HEK293 (cell line): ENCODE measurements at regions not wholly inside any gene's neighbourhood (a gene's known extent, or its start where the extent isn't known, plus 50 kb on each side); places are given as distances from the start of the nearest gene placed in this dataset.
"Not testable (repeated sequence)": the region's sequence is repeated elsewhere in the genome, so short reads cannot be mapped to it uniquely, and the experiment has no call there.

Experiments used
- CTCF ChIA-PET: fragments of 350-600 bp; formaldehyde crosslinking; extraction: SDS; loops from one replicate; lab custom pipeline; 2021; ENCODE audit warnings: antibody characterized with exemption; lab: Yijun Ruan, JAX
- POLR2A ChIA-PET: fragments of 300-600 bp; formaldehyde crosslinking; extraction: SDS; loops from one replicate; lab custom pipeline; 2020; ENCODE audit warnings: antibody characterized with exemption, inconsistent platforms; lab: Yijun Ruan, JAX
- H3K27ac ChIP-seq: fragments of 200-500 bp; sonication (Bioruptor generic); 2 replicates; pipeline ENCODE4 v1.5.1; 2014; ENCODE audit warnings: low read depth, low read length, control low read depth, inconsistent platforms; ENCODE audit errors: extremely low read depth
- H3K36me3 ChIP-seq, 2 experiments: fragments of 200-500 bp in 1 of 2; sonication (Bioruptor generic) in 1 of 2; 1 replicate in 1 of 2; 2 replicates in 1 of 2; pipeline ENCODE4 v1.5.1; 2014 to 2017; ENCODE audit warnings: inconsistent platforms in 2 of 2, low read length in 2 of 2; ENCODE audit not compliant: control insufficient read depth in 2 of 2, insufficient read depth in 1 of 2
- H3K4me1 ChIP-seq: fragments of 200-500 bp; sonication (Bioruptor generic); 2 replicates; pipeline ENCODE4 v1.5.1; 2014; ENCODE audit warnings: mild to moderate bottlenecking, low read length, inconsistent platforms; ENCODE audit not compliant: control insufficient read depth, insufficient read depth
- H3K4me3 ChIP-seq: 2 replicates; pipeline ENCODE4 v1.5.1; 2011; ENCODE audit warnings: low read depth, mild to moderate bottlenecking, control low read depth, low read length, moderate library complexity
- H3K9me3 ChIP-seq: fragments of 200-500 bp; sonication (Bioruptor generic); 2 replicates; pipeline ENCODE4 v1.5.1; 2014; ENCODE audit warnings: low read depth, low read length, inconsistent platforms; ENCODE audit not compliant: control insufficient read depth, insufficient read depth
- KLF1 ChIP-seq: fragments of 450-650 bp; formaldehyde crosslinking; IDR thresholded peaks from 2 replicates; pipeline ENCODE4 v1.5.1; 2016; ENCODE audit warnings: missing biosample characterization, missing genetic modification characterization
- KLF16 ChIP-seq: fragments of 450-650 bp; formaldehyde crosslinking; IDR thresholded peaks from 2 replicates; pipeline ENCODE4 v1.5.1; 2017; ENCODE audit warnings: missing biosample characterization, missing genetic modification characterization
- KLF8 ChIP-seq: fragments of 450-650 bp; formaldehyde crosslinking; IDR thresholded peaks from 2 replicates; pipeline ENCODE4 v1.5.1; 2016; ENCODE audit warnings: missing biosample characterization, missing genetic modification characterization
- KLF9 ChIP-seq: fragments of 450-650 bp; formaldehyde crosslinking; IDR thresholded peaks from 2 replicates; pipeline ENCODE4 v1.5.1; 2016; ENCODE audit warnings: missing biosample characterization, missing genetic modification characterization, low read depth
- SETDB1 ChIP-seq: IDR thresholded peaks from one replicate; pipeline ENCODE4 v1.6.1; 2017; ENCODE audit warnings: mild to moderate bottlenecking, low read length, moderate library complexity, mixed read lengths; ENCODE audit not compliant: insufficient read length
- ZBTB20 ChIP-seq: fragments of 450-650 bp; formaldehyde crosslinking; IDR thresholded peaks from 2 replicates; pipeline ENCODE4 v1.5.1; 2016; ENCODE audit warnings: missing biosample characterization, missing genetic modification characterization
- ZFP69B ChIP-seq: fragments of 450-650 bp; formaldehyde crosslinking; IDR thresholded peaks from 2 replicates; pipeline ENCODE4 v1.5.1; 2016; ENCODE audit warnings: missing biosample characterization, missing genetic modification characterization
- ZNF133 ChIP-seq: fragments of 450-650 bp; formaldehyde crosslinking; IDR thresholded peaks from 2 replicates; pipeline ENCODE4 v1.5.1; 2016; ENCODE audit warnings: missing biosample characterization, missing genetic modification characterization
- ZNF169 ChIP-seq: fragments of 450-650 bp; formaldehyde crosslinking; IDR thresholded peaks from 2 replicates; pipeline ENCODE4 v1.5.1; 2016; ENCODE audit warnings: missing biosample characterization, missing genetic modification characterization
- ZNF239 ChIP-seq: fragments of 450-650 bp; formaldehyde crosslinking; IDR thresholded peaks from 2 replicates; pipeline ENCODE4 v1.5.1; 2016; ENCODE audit warnings: missing biosample characterization, missing genetic modification characterization
- ZNF354C ChIP-seq: fragments of 450-650 bp; formaldehyde crosslinking; IDR thresholded peaks from 2 replicates; pipeline ENCODE4 v1.5.1; 2016; ENCODE audit warnings: missing biosample characterization, missing genetic modification characterization, low read depth, borderline replicate concordance
- ZNF404 ChIP-seq: fragments of 450-650 bp; formaldehyde crosslinking; IDR thresholded peaks from 2 replicates; pipeline ENCODE4 v1.5.1; 2017; ENCODE audit warnings: missing biosample characterization, missing genetic modification characterization
- ZNF645 ChIP-seq: fragments of 450-650 bp; formaldehyde crosslinking; IDR thresholded peaks from 2 replicates; pipeline ENCODE4; 2016; ENCODE audit warnings: missing biosample characterization, missing genetic modification characterization
- ZNF670 ChIP-seq: fragments of 450-650 bp; formaldehyde crosslinking; IDR thresholded peaks from 2 replicates; pipeline ENCODE4 v1.5.1; 2016; ENCODE audit warnings: missing biosample characterization, missing genetic modification characterization, low read depth
- ZSCAN5A ChIP-seq: fragments of 450-650 bp; formaldehyde crosslinking; IDR thresholded peaks from 2 replicates; pipeline ENCODE4 v1.5.1; 2016; ENCODE audit warnings: missing biosample characterization, missing genetic modification characterization

DNA sequence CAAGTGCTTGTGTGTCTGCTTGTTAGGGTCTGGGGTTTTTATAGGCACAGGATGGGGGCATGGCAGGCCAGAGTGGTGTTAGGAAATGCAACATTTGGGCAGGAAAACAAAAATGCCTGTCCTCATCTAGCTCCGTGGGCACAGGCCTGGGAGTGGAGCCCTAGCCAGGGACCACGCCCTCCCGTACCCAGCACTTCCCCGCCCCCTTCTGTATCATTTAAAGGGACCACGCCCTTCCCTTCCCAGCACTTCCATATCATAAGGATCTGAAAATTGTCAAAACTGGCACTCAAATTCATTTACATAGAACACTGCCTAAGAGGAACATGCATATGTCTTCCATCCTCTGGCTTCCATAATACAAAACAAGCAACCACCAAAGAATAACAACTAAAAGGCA, 185.8 kb downstream of the B3GLCT start:
- no peaks in the 10 kb centered on the region for H3K9me3 ChIP-seq
- no peaks in the 10 kb centered on the region for H3K36me3 ChIP-seq
- ChIA-PET CTCF (no interaction called here), POLR2A (no interaction called here)
- TF ChIP-seq KLF1 (tag by site-specific recombination) (peak; percentile 64), KLF16 (tag by site-specific recombination) (no peak)
- TF ChIP-seq, all 188 proteins: peak for 1
- Histone ChIP-seq H3K4me3 (no peak overlapping the region), H3K4me1 (no peaks in the 10 kb centered on the region), H3K27ac (no peak overlapping the region)

DNA sequence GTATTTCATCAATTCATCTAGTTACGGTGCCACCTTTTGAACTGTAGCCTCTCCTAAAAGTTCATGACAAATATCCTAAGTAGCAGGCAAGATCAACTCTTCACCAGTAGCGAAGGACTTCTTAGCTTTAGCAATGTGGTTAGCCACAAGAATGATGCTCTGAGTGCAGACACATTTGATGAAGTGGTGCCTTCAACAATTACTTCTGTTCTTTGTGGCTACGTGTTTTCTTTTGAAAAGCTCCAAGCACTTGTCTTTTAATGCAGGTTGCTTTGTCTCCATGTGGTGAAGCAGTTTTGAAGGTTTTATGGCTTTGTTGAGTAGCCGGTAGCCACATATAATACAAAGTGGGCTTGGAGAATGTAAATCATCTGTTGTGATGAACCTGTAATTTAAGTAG, 194.7 kb downstream of the B3GLCT start:
- H3K36me3 ChIP-seq: no peaks in the 10 kb centered on the region
- H3K4me3 ChIP-seq: no peak overlapping the region
- H3K4me1 ChIP-seq: no peaks in the 10 kb centered on the region
- no peaks in the 10 kb centered on the region for H3K9me3 ChIP-seq
- ChIA-PET CTCF (interaction anchor here (0.6 to 0.9 kb wide), 3 partner anchors 23 to 1005 kb away, joined by 3 to 5 read pairs (median 3); no protein-coding TSS in a partner anchor), POLR2A (interaction anchor here (0.6 kb wide), 1 partner anchor 30 kb away, joined by 4 read pairs; no protein-coding TSS in a partner anchor)
- no peak overlapping the region for H3K27ac ChIP-seq
- no peak for TF ChIP-seq ZSCAN5A (tag by site-specific recombination)

DNA sequence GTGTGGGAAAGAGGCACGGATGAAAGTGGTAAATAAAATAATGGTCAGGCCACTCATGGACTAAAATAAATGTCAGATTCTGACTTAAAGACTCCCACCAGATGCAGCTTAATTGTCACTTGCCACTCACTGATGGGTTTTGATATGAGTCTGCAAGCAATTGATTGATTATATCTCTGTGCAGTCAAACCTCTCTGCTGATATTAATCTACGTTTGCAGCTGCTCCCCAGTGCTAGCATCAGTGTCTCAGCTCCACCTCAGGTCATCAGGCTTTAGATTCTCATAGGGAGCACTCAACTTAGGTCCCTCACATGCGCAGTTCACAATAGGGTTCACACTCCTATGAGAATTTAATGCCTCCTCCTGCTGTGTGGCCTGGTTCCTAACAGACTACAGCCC, 195.3 kb downstream of the B3GLCT start:
- H3K9me3 ChIP-seq: no peaks in the 10 kb centered on the region
- no peaks in the 10 kb centered on the region for H3K4me1 ChIP-seq
- ChIA-PET CTCF (interaction anchor here (0.7 to 0.9 kb wide), 2 partner anchors 24 to 36 kb away, joined by 3 to 5 read pairs; no protein-coding TSS in a partner anchor), POLR2A (interaction anchor here (0.6 kb wide), 1 partner anchor 29 kb away, joined by 4 read pairs; no protein-coding TSS in a partner anchor)
- TF ChIP-seq ZNF169 (tag by site-specific recombination): no peak
- H3K27ac ChIP-seq: no peak overlapping the region
- no peak overlapping the region for H3K4me3 ChIP-seq
- H3K36me3 ChIP-seq: no peaks in the 10 kb centered on the region

- H3K4me3 ChIP-seq: no peak overlapping the region
- H3K9me3 ChIP-seq: no peaks in the 10 kb centered on the region
- H3K36me3 ChIP-seq: no peaks in the 10 kb centered on the region
- H3K27ac ChIP-seq: no peak overlapping the region
- POLR2A ChIA-PET: no interaction called here
- TF ChIP-seq ZNF404: no peak
- TF ChIP-seq SETDB1: peak; percentile 60
- TF ChIP-seq ZNF133 (tag by site-specific recombination): no peak
- CTCF ChIA-PET: no interaction called here
- no peaks in the 10 kb centered on the region for H3K4me1 ChIP-seq
Measured at GRCh38 chr13:31399690-31400089, 199.9 kb downstream of the B3GLCT start.

- H3K4me1 ChIP-seq, POLR2A ChIA-PET, H3K36me3 ChIP-seq, H3K9me3 ChIP-seq, H3K4me3 ChIP-seq, H3K27ac ChIP-seq: not testable (repeated sequence)
- CTCF ChIA-PET: interaction anchor here (2.6 kb wide), 1 partner anchor 168 kb away, joined by 12 read pairs; no protein-coding TSS in a partner anchor
Measured at GRCh38 chr13:31403711-31404110, 203.9 kb downstream of the B3GLCT start.

GRCh38 chr13:31408927-31409326, 209.2 kb downstream of the B3GLCT start:
- ChIA-PET CTCF (interaction anchor here (0.6 to 3.1 kb wide), 2 partner anchors 112 to 173 kb away, joined by 4 to 13 read pairs; no protein-coding TSS in a partner anchor), POLR2A (no interaction called here)
- no peak overlapping the region for H3K27ac ChIP-seq
- H3K9me3 ChIP-seq: no peaks in the 10 kb centered on the region
- H3K4me1 ChIP-seq: no peaks in the 10 kb centered on the region; the same call in 1 of the 2 replicates
- H3K36me3 ChIP-seq: no peaks in the 10 kb centered on the region
- H3K4me3 ChIP-seq: no peak overlapping the region
- no peak for TF ChIP-seq KLF8 (tag by site-specific recombination)
- no peak for TF ChIP-seq ZNF645
- TF ChIP-seq ZNF670: no peak
- no peak for TF ChIP-seq ZBTB20 (tag by site-specific recombination)
- no peak for TF ChIP-seq KLF9 (tag by site-specific recombination)
- TF ChIP-seq ZNF354C (tag by site-specific recombination): no peak
- no peak for TF ChIP-seq ZNF239 (tag by site-specific recombination)
- no peak for TF ChIP-seq ZFP69B (tag by site-specific recombination)
- TF ChIP-seq, all 188 proteins: peak for 0
